NT2/D1 (cell line): ENCODE measurements at regions not wholly inside any gene's neighbourhood (a gene's known extent, or its start where the extent isn't known, plus 50 kb on each side); places are given as distances from the start of the nearest gene placed in this dataset.

Experiments used
- DNase-seq: peaks from one replicate; pipeline ENCODE4 v3.0.0-alpha.2; 2011; ENCODE audit warnings: low read depth, low spot score
- H3K27me3 ChIP-seq: 2 replicates; pipeline ENCODE4 v1.6.0; 2011; ENCODE audit warnings: mild to moderate bottlenecking; ENCODE audit not compliant: insufficient read length, insufficient read depth
- H3K36me3 ChIP-seq: 2 replicates; pipeline ENCODE4 v1.6.1; 2011; ENCODE audit warnings: mild to moderate bottlenecking, low read length, mixed read lengths; ENCODE audit not compliant: insufficient read depth, insufficient read length
- H3K4me1 ChIP-seq: 2 replicates; pipeline ENCODE4 v1.5.1; 2011; ENCODE audit not compliant: insufficient read depth, insufficient read length
- H3K4me3 ChIP-seq: 2 replicates; pipeline ENCODE4 v1.5.1; 2011; ENCODE audit warnings: low read depth; ENCODE audit not compliant: insufficient read length
- H3K9ac ChIP-seq: 2 replicates; pipeline ENCODE4 v1.6.0; 2011; ENCODE audit warnings: low read depth; ENCODE audit not compliant: insufficient read length
- H3K9me3 ChIP-seq: 2 replicates; pipeline ENCODE4 v1.5.1; 2011; ENCODE audit warnings: mild to moderate bottlenecking, low read length; ENCODE audit not compliant: insufficient read depth
- SUZ12 ChIP-seq: IDR thresholded peaks from 2 replicates; pipeline ENCODE4 v1.6.1; 2011; ENCODE audit not compliant: insufficient read length, insufficient read depth; ENCODE audit errors: extremely low read depth
- YY1 ChIP-seq: IDR thresholded peaks from 2 replicates; pipeline ENCODE4 v1.6.1; 2011; ENCODE audit not compliant: insufficient read length, insufficient read depth
- ZNF274 ChIP-seq: IDR thresholded peaks from 2 replicates; pipeline ENCODE4 v1.6.1; 2011; ENCODE audit warnings: mild to moderate bottlenecking, low read depth, low read length

DNA sequence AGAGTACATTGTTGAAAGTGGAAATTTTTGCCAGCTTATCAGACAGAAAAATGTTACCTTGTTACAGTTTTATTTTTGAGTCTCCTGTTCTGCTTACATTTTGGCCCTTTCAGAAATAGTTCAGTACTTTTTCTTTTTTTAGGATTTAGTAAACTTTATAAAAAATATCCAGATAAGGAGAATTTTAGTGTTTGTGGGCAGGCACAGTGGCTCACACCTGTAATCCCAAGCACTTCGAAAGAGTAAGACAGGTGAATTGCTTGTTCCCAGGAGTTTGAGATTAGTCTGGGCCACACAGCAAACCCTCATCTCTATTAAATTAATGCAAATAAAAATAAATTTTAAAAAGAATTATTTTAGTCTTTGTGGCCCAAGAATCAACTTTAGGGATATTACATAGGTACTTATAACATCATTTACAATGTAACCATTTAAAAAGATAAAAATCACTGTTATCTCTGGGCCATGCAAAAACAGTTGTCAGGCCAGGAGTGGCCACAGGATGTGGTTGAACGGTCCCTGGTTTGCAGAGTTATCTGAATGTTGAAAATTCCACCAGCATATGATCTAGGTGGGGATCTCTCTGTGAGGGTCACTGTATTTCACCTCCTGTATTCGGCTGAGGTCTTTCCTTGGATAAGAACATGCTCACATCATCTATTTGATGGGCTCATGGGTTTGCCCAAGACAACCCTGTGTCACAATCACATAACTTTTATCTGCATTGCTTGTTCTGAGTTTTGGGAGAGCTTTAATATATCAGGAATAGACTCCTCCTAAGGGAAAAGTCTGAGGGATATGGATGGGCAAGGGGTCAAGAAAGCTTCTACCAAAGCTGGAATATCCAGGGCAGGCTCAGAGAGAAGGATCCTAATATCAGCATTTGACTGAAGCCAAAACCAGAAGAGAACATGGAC is 91.5 kb downstream of the GGTLC2 start:
- no peak for TF ChIP-seq SUZ12
- no peak for TF ChIP-seq ZNF274
- TF ChIP-seq YY1: no peak
- DNase-seq: no peak
- H3K4me1 ChIP-seq: no peaks in the 10 kb centered on the region
- no peak overlapping the region for H3K4me3 ChIP-seq
- no peaks in the 10 kb centered on the region for H3K9me3 ChIP-seq
- H3K9ac ChIP-seq: no peak overlapping the region
- no peaks in the 10 kb centered on the region for H3K36me3 ChIP-seq
- H3K27me3 ChIP-seq: peaks cover 99% of the 10 kb centered on the region

DNA sequence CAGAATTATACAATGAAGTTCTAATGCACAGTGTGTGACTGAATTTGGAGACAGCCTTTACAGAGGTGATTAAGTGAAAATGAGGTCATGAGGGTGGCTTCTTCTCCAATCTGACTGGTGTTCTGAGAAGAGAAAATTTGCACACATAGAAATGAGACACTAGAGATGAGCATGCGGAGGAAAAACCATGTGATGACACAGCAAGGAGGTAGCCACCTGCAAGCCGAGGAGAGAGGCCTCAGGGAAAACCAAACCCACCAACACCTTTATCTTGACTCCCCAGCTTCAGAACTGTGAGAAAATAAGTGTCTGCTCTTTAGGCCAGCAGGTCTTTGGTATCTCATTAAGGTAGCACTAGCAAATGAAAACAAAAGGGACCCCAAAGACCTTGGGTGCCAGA is 93.2 kb downstream of the GGTLC2 start:
- Histone ChIP-seq H3K27me3 (peaks cover 100% of the 10 kb centered on the region), H3K36me3 (no peaks in the 10 kb centered on the region), H3K4me3 (no peak overlapping the region), H3K9me3 (no peaks in the 10 kb centered on the region), H3K9ac (no peak overlapping the region), H3K4me1 (no peaks in the 10 kb centered on the region)
- no peak for DNase-seq
- no peak for TF ChIP-seq SUZ12
- no peak for TF ChIP-seq ZNF274
- TF ChIP-seq YY1: no peak

DNA sequence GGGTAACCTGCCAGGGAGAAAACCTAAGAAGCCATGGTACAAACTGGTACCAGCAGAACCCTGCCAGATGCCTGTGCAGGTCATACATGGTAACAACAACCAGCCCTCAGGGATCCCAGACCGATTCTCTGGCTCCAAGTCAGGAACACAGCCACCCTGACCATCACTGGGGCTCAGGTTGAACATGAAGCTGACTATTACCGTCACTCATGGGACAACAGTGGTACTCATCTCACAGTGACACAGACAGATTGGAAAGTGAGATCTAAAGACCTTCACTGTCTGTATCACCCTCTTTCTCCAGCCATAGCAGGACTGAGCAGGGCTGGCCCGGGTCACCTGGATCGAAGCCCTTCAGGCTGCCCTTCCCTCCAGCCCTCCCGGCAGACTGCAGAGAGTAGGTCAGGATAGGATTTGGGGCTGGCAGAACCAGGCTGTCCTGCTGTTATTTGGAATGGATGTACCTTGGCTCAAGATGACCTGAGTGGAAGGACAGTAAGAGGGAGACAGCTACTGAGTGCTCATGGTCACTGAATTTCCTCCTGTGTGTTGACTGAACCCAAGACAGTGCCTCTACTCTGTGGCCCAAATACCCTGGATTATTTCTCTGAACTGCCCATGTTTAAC is 94.7 kb downstream of the GGTLC2 start:
- no peaks in the 10 kb centered on the region for H3K36me3 ChIP-seq
- H3K4me3 ChIP-seq: no peak overlapping the region
- H3K9me3 ChIP-seq: no peaks in the 10 kb centered on the region
- no peak for TF ChIP-seq YY1
- TF ChIP-seq ZNF274: no peak
- no peak for TF ChIP-seq SUZ12
- H3K27me3 ChIP-seq: peaks cover 100% of the 10 kb centered on the region
- no peaks in the 10 kb centered on the region for H3K4me1 ChIP-seq
- DNase-seq: no peak
- no peak overlapping the region for H3K9ac ChIP-seq

DNA sequence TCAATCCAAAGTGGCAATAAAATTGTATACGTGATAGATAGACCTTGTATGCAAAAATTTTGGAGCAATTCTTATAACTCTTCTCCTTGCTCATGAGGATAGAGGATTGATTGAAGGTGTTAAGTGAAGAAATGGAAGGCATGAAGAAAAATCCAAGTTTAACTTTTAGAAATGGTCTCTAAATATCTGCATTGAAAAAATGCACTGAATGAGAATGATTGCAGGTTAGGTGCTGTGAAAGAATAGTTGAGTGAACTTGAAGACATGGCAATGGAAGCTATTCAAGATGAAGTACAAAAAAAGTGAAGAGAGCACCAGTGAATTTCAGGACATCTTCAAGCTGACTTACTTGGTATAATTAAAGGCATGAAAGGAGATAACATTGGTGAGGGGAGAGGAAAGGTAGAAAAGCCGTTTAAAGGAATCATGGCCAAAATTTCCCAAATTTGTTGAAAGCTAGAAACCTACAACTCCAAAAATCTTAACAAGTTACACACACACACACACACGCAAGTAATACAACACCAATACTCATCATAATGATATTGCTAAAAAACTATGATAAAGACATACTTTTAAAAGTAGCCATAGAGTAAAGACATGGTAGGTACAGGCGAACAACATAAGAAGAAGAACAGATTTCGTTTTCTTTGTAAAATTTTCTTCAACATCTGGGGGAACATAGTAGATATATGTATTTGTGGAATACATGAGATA is 96.3 kb downstream of the GGTLC2 start:
- TF ChIP-seq YY1: no peak
- no peak for TF ChIP-seq SUZ12
- no peak for TF ChIP-seq ZNF274
- Histone ChIP-seq H3K9me3 (no peaks in the 10 kb centered on the region), H3K27me3 (peaks cover 100% of the 10 kb centered on the region), H3K9ac (no peak overlapping the region), H3K36me3 (no peaks in the 10 kb centered on the region), H3K4me1 (no peaks in the 10 kb centered on the region), H3K4me3 (no peak overlapping the region)
- DNase-seq: no peak

DNA sequence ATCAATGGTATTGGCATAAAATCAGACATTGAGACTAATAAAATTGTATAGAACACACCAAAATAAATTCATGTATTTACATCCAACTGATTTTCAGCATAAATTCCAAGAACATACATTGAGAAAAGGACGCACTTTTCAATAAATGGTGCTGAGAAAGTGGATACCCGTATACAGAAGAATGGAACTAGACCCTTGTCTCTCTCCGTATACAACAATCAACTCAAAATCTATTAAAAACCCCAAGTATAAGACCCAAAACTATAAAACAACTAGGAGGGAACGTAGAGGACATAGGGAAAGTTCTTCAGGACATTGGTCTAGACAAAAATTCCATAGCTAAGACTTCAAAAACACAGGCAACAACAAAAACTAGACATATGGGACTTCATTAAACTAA is 97.4 kb downstream of the GGTLC2 start:
- Histone ChIP-seq H3K36me3 (no peaks in the 10 kb centered on the region), H3K4me3 (no peak overlapping the region), H3K4me1 (no peaks in the 10 kb centered on the region), H3K9ac (no peak overlapping the region), H3K9me3 (no peaks in the 10 kb centered on the region), H3K27me3 (peaks cover 100% of the 10 kb centered on the region)
- TF ChIP-seq SUZ12: no peak
- no peak for TF ChIP-seq ZNF274
- no peak for TF ChIP-seq YY1
- DNase-seq: no peak

DNA sequence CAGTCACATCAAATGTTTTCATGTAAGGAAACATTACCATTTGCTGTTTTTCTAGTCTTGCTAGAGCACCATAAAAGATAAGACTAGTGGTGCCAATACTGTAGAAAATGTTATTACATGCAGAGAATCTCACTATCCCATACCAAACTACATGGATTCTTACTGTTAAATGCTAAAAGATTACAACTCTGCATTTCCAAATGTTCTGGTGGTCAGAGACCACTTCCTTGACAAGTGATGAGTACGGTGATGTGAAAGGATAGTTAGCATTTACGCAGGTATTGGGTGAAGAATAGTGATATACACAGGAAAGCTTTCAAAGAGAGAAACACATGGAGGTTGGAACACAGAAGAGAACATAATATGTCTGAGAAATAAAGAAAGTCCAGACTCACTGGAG is 98.2 kb downstream of the GGTLC2 start:
- no peak for DNase-seq
- Histone ChIP-seq H3K36me3 (no peaks in the 10 kb centered on the region), H3K9ac (no peak overlapping the region), H3K4me3 (no peak overlapping the region), H3K9me3 (no peaks in the 10 kb centered on the region), H3K4me1 (no peaks in the 10 kb centered on the region), H3K27me3 (peaks cover 99% of the 10 kb centered on the region)
- no peak for TF ChIP-seq YY1
- TF ChIP-seq ZNF274: no peak
- TF ChIP-seq SUZ12: no peak

DNA sequence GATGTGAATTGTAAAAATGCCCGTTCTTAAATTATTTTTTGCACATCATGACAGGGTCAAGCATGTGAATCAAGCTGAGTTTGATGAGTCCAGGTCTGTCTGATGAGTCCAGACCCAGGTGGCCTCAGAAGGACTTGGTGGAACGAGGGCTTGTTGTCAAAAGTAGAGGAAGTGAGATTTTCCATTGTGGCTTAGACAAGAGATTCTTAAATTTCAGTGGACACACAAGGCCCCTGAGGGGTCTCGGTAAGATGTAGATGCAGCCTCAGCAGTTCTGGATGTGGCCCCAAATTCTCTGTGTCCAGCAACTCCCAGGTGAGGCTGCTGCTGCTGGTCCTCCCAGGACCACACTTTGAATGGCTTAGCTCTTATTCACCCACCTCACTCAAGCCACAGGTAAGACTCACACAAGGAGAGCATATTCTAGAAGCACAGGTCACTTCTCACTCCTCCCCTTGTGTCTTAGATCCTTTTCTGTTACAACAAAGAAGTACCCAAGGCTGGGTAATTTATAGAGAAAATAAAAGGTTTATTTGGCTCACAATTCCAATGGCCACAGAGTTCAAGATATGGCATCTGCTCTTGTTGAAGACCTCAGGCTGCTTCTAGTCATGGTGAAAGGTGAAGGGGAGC is 98.8 kb downstream of the GGTLC2 start:
- TF ChIP-seq YY1 (no peak), ZNF274 (no peak), SUZ12 (no peak)
- Histone ChIP-seq H3K27me3 (peaks cover 99% of the 10 kb centered on the region), H3K36me3 (no peaks in the 10 kb centered on the region), H3K4me3 (no peak overlapping the region), H3K4me1 (no peaks in the 10 kb centered on the region), H3K9me3 (no peaks in the 10 kb centered on the region), H3K9ac (no peak overlapping the region)
- no peak for DNase-seq
